HCT116 (cell line): ENCODE measurements at regions not wholly inside any gene's neighbourhood (a gene's known extent, or its start where the extent isn't known, plus 50 kb on each side); places are given as distances from the start of the nearest gene placed in this dataset.

Source experiments
- ATAC-seq: fragments of 200-7000 bp; cut with Tn5 transposase; 2 replicates; pipeline ENCODE4 v1.9.1; 2020; ENCODE audit warnings: mild to moderate bottlenecking, moderate library complexity
- BruUV-seq: library from RNA; stranded (reverse); fragments of 400-500 nt; replicated peaks from 2 replicates; lab custom pipeline; 2021; lab: Mats Ljungman, UMichigan
- CTCF ChIA-PET: fragments of 300-600 bp; sonication (Branson Sonifier 250); formaldehyde crosslinking; loops from one replicate; lab custom pipeline; 2021; ENCODE audit warnings: antibody characterized with exemption; lab: Charles Lee
- POLR2A ChIA-PET: fragments of 300-600, 350-600 bp; sonication (Branson Sonifier 250); formaldehyde crosslinking; loops from one replicate; lab custom pipeline; 2021; ENCODE audit warnings: antibody characterized with exemption; lab: Charles Lee
- RAD21 ChIA-PET, 2 experiments: fragments of 300-600 bp; sonication (Branson Sonifier 250); formaldehyde crosslinking; loops; one replicate each; lab custom pipeline; 2023; ENCODE audit warnings: low total read pairs in 2 of 2; ENCODE audit not compliant: uncharacterized antibody in 2 of 2, unreplicated experiment in 2 of 2, low non-redundant PET in 1 of 2; lab: Charles Lee
- DNase-seq: peaks from one replicate; pipeline ENCODE4 v3.0.0-alpha.2; 2010; ENCODE audit warnings: low read depth, low spot score
- H2AFZ ChIP-seq: fragments of 200-600 bp; shearing (Covaris generic), sonication (generic); 2 replicates; pipeline ENCODE4 v1.6.1; 2017; ENCODE audit warnings: low read depth, mixed run types, mixed read lengths, antibody characterized with exemption, low read length; ENCODE audit not compliant: poor library complexity, severe bottlenecking
- H3K27ac ChIP-seq: 2 replicates; pipeline ENCODE4 v1.5.1; 2012; ENCODE audit warnings: low read depth, low read length
- H3K27me3 ChIP-seq: fragments of 200-600 bp; sonication (generic); 2 replicates; pipeline ENCODE4 v1.6.1; 2016; ENCODE audit warnings: mixed run types, low read length, mixed read lengths; ENCODE audit not compliant: insufficient read depth
- H3K36me3 ChIP-seq, 2 experiments: fragments of 200-500 bp in 1 of 2; fragments of 200-600 bp in 1 of 2; sonication (Bioruptor generic) in 1 of 2; sonication (generic) in 1 of 2; 2 replicates each; pipeline versions ENCODE4 v1.5.1 to v1.6.1; 2014 to 2016; ENCODE audit warnings: low read length in 2 of 2, inconsistent platforms in 1 of 2, mixed read lengths in 1 of 2, mixed run types in 1 of 2; ENCODE audit not compliant: insufficient read depth in 2 of 2, control insufficient read depth in 1 of 2
- H3K4me1 ChIP-seq, 2 experiments: fragments of 200-600 bp in 1 of 2; sonication (generic) in 1 of 2; 2 replicates each; pipeline versions ENCODE4 v1.5.1 to v1.6.1; 2012 to 2017; ENCODE audit warnings: low read length in 2 of 2, inconsistent platforms in 1 of 2, mild to moderate bottlenecking in 1 of 2, mixed read lengths in 1 of 2, mixed run types in 1 of 2, moderate library complexity in 1 of 2; ENCODE audit not compliant: insufficient read depth in 2 of 2, control insufficient read depth in 1 of 2
- H3K4me2 ChIP-seq: fragments of 200-600 bp; sonication (generic); 2 replicates; pipeline ENCODE4 v1.6.1; 2017; ENCODE audit warnings: mixed run types, low read length, mixed read lengths
- H3K4me3 ChIP-seq, 2 experiments: fragments of 200-600 bp in 1 of 2; sonication (generic) in 1 of 2; replicated peaks in 1 of 2; 2 replicates each; pipeline ENCODE4 v1.5.1; 2011 to 2016; ENCODE audit warnings: low read length in 2 of 2, control low read depth in 1 of 2, low read depth in 1 of 2, mild to moderate bottlenecking in 1 of 2, mixed read lengths in 1 of 2, mixed run types in 1 of 2
- H3K79me2 ChIP-seq: fragments of 200-600 bp; sonication (generic); 2 replicates; pipeline ENCODE4 v1.6.1; 2017; ENCODE audit warnings: mild to moderate bottlenecking, mixed run types, low read length, moderate library complexity, mixed read lengths; ENCODE audit not compliant: insufficient read depth
- H3K9ac ChIP-seq: fragments of 200-600 bp; sonication (generic); 2 replicates; pipeline ENCODE4 v1.6.1; 2016; ENCODE audit warnings: low read length, mixed read lengths
- H3K9me2 ChIP-seq: fragments of 200-600 bp; sonication (generic), shearing (Covaris generic); 2 replicates; pipeline ENCODE4 v1.6.1; 2017; ENCODE audit warnings: mixed run types, mild to moderate bottlenecking, moderate library complexity; ENCODE audit not compliant: insufficient read depth
- H3K9me3 ChIP-seq, 2 experiments: fragments of 200-500 bp in 1 of 2; fragments of 200-600 bp in 1 of 2; sonication (Bioruptor generic) in 1 of 2; sonication (generic) in 1 of 2; 2 replicates each; pipeline ENCODE4 v1.6.1; 2014 to 2017; ENCODE audit warnings: low read length in 2 of 2, mixed read lengths in 2 of 2, inconsistent platforms in 1 of 2, low read depth in 1 of 2, mild to moderate bottlenecking in 1 of 2, mixed run types in 1 of 2, moderate library complexity in 1 of 2; ENCODE audit not compliant: control insufficient read depth in 1 of 2, insufficient read depth in 1 of 2
- H4K20me1 ChIP-seq: fragments of 200-600 bp; sonication (generic), shearing (Covaris generic); 2 replicates; pipeline ENCODE4 v1.6.1; 2017; ENCODE audit warnings: mixed run types, mild to moderate bottlenecking, moderate library complexity; ENCODE audit not compliant: insufficient read depth
- EGR1 ChIP-seq: IDR thresholded peaks from 2 replicates; pipeline ENCODE4 v1.6.1; 2012; ENCODE audit warnings: low read depth
- EZH2 ChIP-seq: fragments of 200-600 bp; sonication (generic); IDR thresholded peaks from 2 replicates; pipeline ENCODE4 v1.6.1; 2017; ENCODE audit warnings: antibody characterized with exemption, mixed run types
- EZH2phosphoT487 ChIP-seq: fragments of 200-600 bp; IDR thresholded peaks from 2 replicates; pipeline ENCODE4 v1.6.1; 2018; ENCODE audit warnings: antibody characterized with exemption, borderline replicate concordance
- FOSL1 ChIP-seq: IDR thresholded peaks from 2 replicates; pipeline ENCODE4 v1.6.1; 2012; ENCODE audit warnings: low read depth
- JUND ChIP-seq: IDR thresholded peaks from 2 replicates; pipeline ENCODE4 v1.6.1; 2012
- POLR2A ChIP-seq: IDR thresholded peaks from 2 replicates; pipeline ENCODE4 v1.7.0; 2011; ENCODE audit warnings: borderline replicate concordance; ENCODE audit not compliant: insufficient read depth, insufficient read length; ENCODE audit errors: extremely low read depth
- POLR2AphosphoS5 ChIP-seq: IDR thresholded peaks from 2 replicates; pipeline ENCODE4 v1.6.1; 2011; ENCODE audit warnings: mild to moderate bottlenecking, low read depth, low read length, moderate library complexity
- RAD21 ChIP-seq: IDR thresholded peaks from 2 replicates; pipeline ENCODE4 v1.6.1; 2012; ENCODE audit warnings: low read depth, mild to moderate bottlenecking
- SIN3A ChIP-seq: IDR thresholded peaks from 2 replicates; pipeline ENCODE4 v1.6.1; 2012; ENCODE audit warnings: low read depth
- TCF7L2 ChIP-seq: IDR thresholded peaks from 2 replicates; pipeline ENCODE4 v1.7.0; 2011; ENCODE audit warnings: borderline replicate concordance, inconsistent platforms; ENCODE audit not compliant: insufficient read depth, insufficient read length; ENCODE audit errors: extremely low read depth
- ZFX ChIP-seq: fragments of 450-650 bp; IDR thresholded peaks from 2 replicates; pipeline ENCODE4 v1.6.1; 2017
- ZNF274 ChIP-seq: fragments of 200-500 bp; sonication (Bioruptor generic); IDR thresholded peaks from 2 replicates; pipeline ENCODE4 v1.6.1; 2014; ENCODE audit warnings: mild to moderate bottlenecking, low read depth, low read length, inconsistent platforms
- intact Hi-C: fragments of 100-400 bp; cut with micrococcal nuclease; formaldehyde crosslinking; loops from 2 replicates; pipeline ENCODE4 v1.10.0; 2022
- TF ChIP-seq, protein P1 (sequence below): IDR thresholded peaks from 2 replicates; pipeline ENCODE4 v1.6.1; 2012

DNA sequence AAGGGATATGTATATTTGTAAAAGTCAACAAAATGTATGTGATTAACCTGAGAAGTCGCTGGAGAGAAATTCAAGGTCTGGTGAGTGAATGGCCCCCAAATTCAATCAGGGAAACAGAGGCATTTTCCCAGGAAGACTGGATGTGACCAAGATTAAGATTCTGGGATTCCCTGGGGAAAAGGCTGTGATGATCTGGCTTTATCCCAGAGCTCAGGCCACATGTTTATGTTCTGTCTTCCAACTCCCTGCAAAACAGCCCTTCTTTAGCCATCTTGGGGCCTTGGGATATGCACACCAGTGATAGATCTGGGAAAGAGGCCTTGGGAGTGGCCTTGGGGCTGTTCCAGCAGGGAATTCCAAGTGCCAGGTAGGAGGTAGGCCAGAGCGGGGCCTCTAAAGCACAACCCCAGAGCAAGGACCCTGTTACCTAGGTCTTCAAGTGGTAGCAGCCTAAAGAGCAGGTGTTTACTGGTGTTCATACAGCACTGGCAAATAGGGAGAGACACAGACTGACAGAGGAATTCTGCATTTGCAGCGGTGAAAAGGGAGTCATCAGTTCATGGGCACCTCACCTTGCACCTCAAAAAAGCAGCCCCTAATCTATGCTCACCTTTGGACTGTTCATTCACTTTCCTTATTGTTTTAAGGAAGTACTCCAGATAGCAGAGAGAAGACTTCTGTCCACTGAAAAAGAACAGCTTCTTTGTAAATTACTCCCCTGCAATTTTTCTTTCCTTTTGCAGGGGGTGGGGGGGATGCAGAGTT is 312.4 kb downstream of the BUD13 start:
- POLR2A ChIA-PET: no interaction called here
- no peak overlapping the region for H3K4me3 ChIP-seq
- intact Hi-C loops: no loop called here

DNA sequence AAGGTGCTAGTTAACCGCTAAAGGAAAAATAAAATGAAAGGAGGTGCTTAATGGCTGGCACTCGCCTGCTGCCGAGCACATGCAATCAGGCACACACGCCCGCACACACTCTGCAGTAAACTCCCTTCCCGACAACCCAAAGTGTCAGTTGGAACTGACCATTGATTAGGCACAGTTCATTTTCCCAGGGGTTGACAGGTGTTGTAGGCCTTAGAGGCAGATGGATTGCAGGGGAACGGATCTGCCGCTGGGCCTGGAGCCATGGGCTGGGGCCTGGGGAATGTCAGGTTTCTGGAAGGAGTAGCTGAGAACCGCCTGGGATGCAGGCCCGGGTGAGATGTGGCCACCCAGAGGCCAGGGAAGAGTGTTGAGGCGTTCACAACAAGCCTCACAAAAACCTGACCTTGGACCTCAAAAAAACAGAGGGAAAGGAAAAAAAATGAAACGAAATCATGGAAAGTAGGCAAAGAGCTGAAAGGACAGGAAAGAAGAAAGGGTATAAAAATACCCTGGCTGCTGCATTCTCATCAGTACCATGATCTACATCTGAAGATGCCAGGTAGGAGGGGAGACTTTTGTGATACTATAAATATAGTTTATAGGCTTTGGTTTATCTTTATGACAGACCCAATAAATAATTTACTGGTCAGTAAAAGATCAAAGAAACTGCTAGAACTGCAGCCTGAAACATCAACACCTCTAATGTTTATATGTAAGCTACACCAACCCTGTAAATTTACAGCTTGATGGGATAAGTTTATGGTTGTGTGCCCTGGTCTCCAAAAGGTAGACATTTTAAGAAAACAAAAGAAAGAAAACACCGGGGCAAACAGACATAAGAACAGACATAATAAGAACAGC is 313.4 kb downstream of the BUD13 start:
- POLR2A ChIA-PET: no interaction called here

More for the DNA sequence above, 312.4 kb downstream of the BUD13 start:
- no peak for TF ChIP-seq EZH2phosphoT487
- no peak for TF ChIP-seq EZH2
- no peak for TF ChIP-seq JUND
- TF ChIP-seq ZFX: no peak
- no peak for TF ChIP-seq RAD21
- no peak for TF ChIP-seq POLR2AphosphoS5
- no peak for TF ChIP-seq EGR1
- TF ChIP-seq TCF7L2: no peak
- no peak for TF ChIP-seq POLR2A
- CTCF ChIA-PET: no interaction called here
- H3K27me3 ChIP-seq: peaks cover 20% of the 10 kb centered on the region
- ATAC-seq: no peak
- no peaks in the 10 kb centered on the region for H3K4me1 ChIP-seq
- no peak overlapping the region for H3K4me2 ChIP-seq
- H3K9ac ChIP-seq: no peak overlapping the region
- H3K79me2 ChIP-seq: no peaks in the 10 kb centered on the region
- no peaks in the 10 kb centered on the region for H4K20me1 ChIP-seq
- H3K9me3 ChIP-seq: no peaks in the 10 kb centered on the region
- no peak overlapping the region for H3K27ac ChIP-seq
- H2AFZ ChIP-seq: no peak overlapping the region
- DNase-seq: no peak
- no TSS peak for BruUV-seq
- RAD21 ChIA-PET: no interaction called here
- no peaks in the 10 kb centered on the region for H3K9me2 ChIP-seq
- H3K36me3 ChIP-seq: no peaks in the 10 kb centered on the region

More for the DNA sequence above, 313.4 kb downstream of the BUD13 start:
- peaks cover 20% of the 10 kb centered on the region for H3K27me3 ChIP-seq
- no peaks in the 10 kb centered on the region for H3K36me3 ChIP-seq
- TF ChIP-seq, protein P1, sequence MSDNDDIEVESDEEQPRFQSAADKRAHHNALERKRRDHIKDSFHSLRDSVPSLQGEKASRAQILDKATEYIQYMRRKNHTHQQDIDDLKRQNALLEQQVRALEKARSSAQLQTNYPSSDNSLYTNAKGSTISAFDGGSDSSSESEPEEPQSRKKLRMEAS: no peak
- no peak for TF ChIP-seq ZNF274
- no peak for TF ChIP-seq SIN3A
- no peak for TF ChIP-seq POLR2A
- TF ChIP-seq ZFX: no peak
- TF ChIP-seq FOSL1: no peak
- H3K4me1 ChIP-seq: no peaks in the 10 kb centered on the region
- intact Hi-C loops: no loop called here
- CTCF ChIA-PET: no interaction called here
- no peaks in the 10 kb centered on the region for H3K9me3 ChIP-seq
- H3K9ac ChIP-seq: no peak overlapping the region
- no peaks in the 10 kb centered on the region for H3K79me2 ChIP-seq
- H3K4me2 ChIP-seq: no peak overlapping the region
- ATAC-seq (no peak), DNase-seq (no peak)
- no peaks in the 10 kb centered on the region for H3K9me2 ChIP-seq
- no peak overlapping the region for H3K4me3 ChIP-seq
- RAD21 ChIA-PET: no interaction called here
- no peak overlapping the region for H3K27ac ChIP-seq
- H4K20me1 ChIP-seq: no peaks in the 10 kb centered on the region
- no TSS peak for BruUV-seq
- no peak overlapping the region for H2AFZ ChIP-seq
